AG04450 (cell line): ENCODE measurements at regions not wholly inside any gene's neighbourhood (a gene's known extent, or its start where the extent isn't known, plus 50 kb on each side); places are given as distances from the start of the nearest gene placed in this dataset.

Experiments
- CTCF ChIA-PET: fragments of 300-600, 350-600 bp; formaldehyde crosslinking; extraction: SDS; loops from one replicate; lab custom pipeline; 2022; ENCODE audit warnings: antibody characterized with exemption, inconsistent platforms; lab: Charles Lee
- POLR2A ChIA-PET: fragments of 350-600 bp; formaldehyde crosslinking; extraction: SDS; loops from one replicate; lab custom pipeline; 2021; ENCODE audit warnings: antibody characterized with exemption, inconsistent platforms; lab: Yijun Ruan, JAX
- DNase-seq: peaks from one replicate; pipeline ENCODE4 v3.0.0-alpha.2; 2011; ENCODE audit warnings: low read depth, low spot score
- H3K27ac ChIP-seq: one replicate; pipeline ENCODE4 v1.5.1; 2012; ENCODE audit warnings: low read depth, low read length, control low read depth
- H3K27me3 ChIP-seq: one replicate; pipeline ENCODE4 v1.6.0; 2012; ENCODE audit warnings: low read length; ENCODE audit not compliant: control insufficient read depth, insufficient read depth
- H3K4me3 ChIP-seq: 2 replicates; pipeline ENCODE4 v1.5.1; 2011; ENCODE audit warnings: mild to moderate bottlenecking, low read depth, low read length, control low read depth
- H3K9me3 ChIP-seq: 2 replicates; pipeline ENCODE4 v1.5.1; 2012; ENCODE audit warnings: low read length; ENCODE audit not compliant: control insufficient read depth, insufficient read depth
- CTCF ChIP-seq: IDR thresholded peaks from 2 replicates; pipeline ENCODE4 v1.5.1; 2011; ENCODE audit warnings: low read depth, low read length, control low read depth, inconsistent platforms

GRCh38 chr5:171702135-171702770 lies 83.4 kb upstream of the SMIM23 start:
- Histone ChIP-seq H3K27me3 (peaks cover 52% of the 10 kb centered on the region), H3K4me3 (no peak overlapping the region), H3K27ac (no peak overlapping the region), H3K9me3 (peaks cover 6% of the 10 kb centered on the region; the same call in 1 of the 2 replicates)
- no peak for DNase-seq
- ChIA-PET POLR2A (no interaction called here), CTCF (no interaction called here)
- TF ChIP-seq CTCF, result no peak

- Histone ChIP-seq H3K4me3 (no peak overlapping the region), H3K27ac (no peak overlapping the region), H3K27me3 (peaks cover 46% of the 10 kb centered on the region), H3K9me3 (peaks cover 6% of the 10 kb centered on the region; the same call in 1 of the 2 replicates)
- POLR2A ChIA-PET, result no interaction called here
- CTCF ChIA-PET, result no interaction called here
- no peak for DNase-seq
- TF ChIP-seq CTCF, result no peak
Measured at GRCh38 chr5:171703146-171703545, 82.5 kb upstream of the SMIM23 start.

- POLR2A ChIA-PET, result no interaction called here
- Histone ChIP-seq H3K4me3 (no peak overlapping the region), H3K27me3 (peaks cover 40% of the 10 kb centered on the region), H3K27ac (no peak overlapping the region), H3K9me3 (peaks cover 6% of the 10 kb centered on the region; the same call in 1 of the 2 replicates)
- CTCF ChIA-PET, result no interaction called here
- DNase-seq, result no peak
- no peak for TF ChIP-seq CTCF
Measured at GRCh38 chr5:171705036-171705435, 80.6 kb upstream of the SMIM23 start.

- POLR2A ChIA-PET, result no interaction called here
Measured at GRCh38 chr5:171705830-171706468, 79.7 kb upstream of the SMIM23 start.

More at GRCh38 chr5:171705830-171706468, 79.7 kb upstream of the SMIM23 start:
- TF ChIP-seq CTCF, result no peak
- H3K4me3 ChIP-seq, result no peak overlapping the region
- CTCF ChIA-PET, result no interaction called here
- DNase-seq, result no peak
- H3K27ac ChIP-seq, result no peak overlapping the region
- H3K27me3 ChIP-seq, result peaks cover 33% of the 10 kb centered on the region
- H3K9me3 ChIP-seq, result peaks cover 6% of the 10 kb centered on the region; the same call in 1 of the 2 replicates
